ENCODE measurements at regions not wholly inside any gene's neighbourhood (a gene's known extent, or its start where the extent isn't known, plus 50 kb on each side); places are given as distances from the start of the nearest gene placed in this dataset.

GRCh38 chr9:81519816-81520495, 169.4 kb downstream of the TLE1 start:
- ChIA-PET CTCF (no interaction called here), POLR2A (no interaction called here)
- Histone ChIP-seq H3K36me3 (ENCODE audit: control insufficient read depth, insufficient read depth, low read length) (no peaks in the 10 kb centered on the region), H3K9me3 (ENCODE audit: control insufficient read depth, insufficient read depth, low read depth, low read length) (no peaks in the 10 kb centered on the region), H3K27me3 (ENCODE audit: control insufficient read depth, insufficient read depth, low read length) (no peaks in the 10 kb centered on the region), H3K27ac (ENCODE audit: low read length) (no peak overlapping the region), H3K4me3 (ENCODE audit: low read depth in 2 of 2, low read length in 2 of 2) (no peak overlapping the region), H3K4me1 (ENCODE audit: control insufficient read depth, insufficient read depth, low read length) (no peaks in the 10 kb centered on the region)
- no TSS peak for BruUV-seq (replicated peaks)
- in situ Hi-C loops (cut with HindIII; ENCODE audit: low pct_unique_long_range_greater_than_20kb, low sequenced_read_pairs) (no loop called here), intact Hi-C loops (cut with micrococcal nuclease; ENCODE audit: unreplicated experiment) (loop anchor here (5.0 kb wide), 1 partner anchor 167 kb away; the partner anchor contains the start of gene TLE1)
- no peak for ATAC-seq
- no peak for DNase-seq (ENCODE audit: low read depth, low spot score)
- TF ChIP-seq REST (IDR thresholded peaks at IDR 0.05; ENCODE audit: insufficient read depth in 1 of 2, low read depth in 2 of 2, low read length in 1 of 2) (no peak), TCF7L2 (IDR thresholded peaks at IDR 0.05; ENCODE audit: low read depth, low read length) (no peak), CTCF (IDR thresholded peaks at IDR 0.05) (no peak)

- TF ChIP-seq REST (IDR thresholded peaks at IDR 0.05; ENCODE audit: insufficient read depth in 1 of 2, low read depth in 2 of 2, low read length in 1 of 2) = no peak
- TF ChIP-seq POLR2AphosphoS5 (IDR thresholded peaks at IDR 0.05; ENCODE audit: low read depth, low read length) = no peak
- TF ChIP-seq CTCF (IDR thresholded peaks at IDR 0.05) = no peak
- TF ChIP-seq SIN3A (IDR thresholded peaks at IDR 0.05; ENCODE audit: borderline replicate concordance, insufficient read depth, low read depth, low read length) = no peak
- no peak for TF ChIP-seq TCF7L2 (IDR thresholded peaks at IDR 0.05; ENCODE audit: low read depth, low read length)
- ATAC-seq = no peak
- Histone ChIP-seq H3K9me3 (ENCODE audit: control insufficient read depth, insufficient read depth, low read depth, low read length) (no peaks in the 10 kb centered on the region), H3K27ac (ENCODE audit: low read length) (no peak overlapping the region), H3K4me3 (ENCODE audit: low read depth in 2 of 2, low read length in 2 of 2) (no peak overlapping the region), H3K4me1 (ENCODE audit: control insufficient read depth, insufficient read depth, low read length) (no peaks in the 10 kb centered on the region), H3K27me3 (ENCODE audit: control insufficient read depth, insufficient read depth, low read length) (no peaks in the 10 kb centered on the region), H3K36me3 (ENCODE audit: control insufficient read depth, insufficient read depth, low read length) (no peaks in the 10 kb centered on the region)
- no peak for DNase-seq (ENCODE audit: low read depth, low spot score)
- in situ Hi-C loops (cut with HindIII; ENCODE audit: low pct_unique_long_range_greater_than_20kb, low sequenced_read_pairs) = no loop called here
- intact Hi-C loops (cut with micrococcal nuclease; ENCODE audit: unreplicated experiment) = no loop called here
- BruUV-seq (replicated peaks) = no TSS peak
- ChIA-PET CTCF (no interaction called here), POLR2A (no interaction called here)
These were observed 171.4 kb downstream of the TLE1 start for GRCh38 chr9:81517954-81518353.

Data from Panc1 (cell line).